Sigmoid colon (tissue), 4 donors: ENCODE measurements at regions not wholly inside any gene's neighbourhood (a gene's known extent, or its start where the extent isn't known, plus 50 kb on each side); places are given as distances from the start of the nearest gene placed in this dataset.
"Not testable (repeated sequence)": the region's sequence is repeated elsewhere in the genome, so short reads cannot be mapped to it uniquely, and the experiment has no call there.

Source experiments
- EP300 ChIP-seq, 4 donors: sonication (generic); formaldehyde crosslinking; IDR thresholded peaks; one replicate each; pipeline ENCODE4 v1.6.1; 2017; ENCODE audit warnings: antibody characterized with exemption in 4 of 4
- POLR2A ChIP-seq, 2 donors: fragments of 450-650 bp; IDR thresholded peaks; one replicate each; pipeline ENCODE4 v1.6.1; 2016; ENCODE audit warnings: antibody characterized with exemption in 2 of 2, mild to moderate bottlenecking in 2 of 2, moderate library complexity in 2 of 2
- POLR2AphosphoS5 ChIP-seq, 4 donors: sonication (generic); formaldehyde crosslinking; IDR thresholded peaks; one replicate each; pipeline ENCODE4 v1.6.1; 2017; ENCODE audit warnings: antibody characterized with exemption in 4 of 4
- TF ChIP-seq, protein P1 (sequence below), 4 experiments: fragments of 450-650 bp in 3 of 4; fragments of 200-600 bp in 1 of 4; IDR thresholded peaks; one replicate each; pipeline ENCODE4 v1.5.1; 2016 to 2019; ENCODE audit warnings: antibody characterized with exemption in 4 of 4, mild to moderate bottlenecking in 3 of 4, moderate library complexity in 2 of 4

- TF ChIP-seq, protein P1, sequence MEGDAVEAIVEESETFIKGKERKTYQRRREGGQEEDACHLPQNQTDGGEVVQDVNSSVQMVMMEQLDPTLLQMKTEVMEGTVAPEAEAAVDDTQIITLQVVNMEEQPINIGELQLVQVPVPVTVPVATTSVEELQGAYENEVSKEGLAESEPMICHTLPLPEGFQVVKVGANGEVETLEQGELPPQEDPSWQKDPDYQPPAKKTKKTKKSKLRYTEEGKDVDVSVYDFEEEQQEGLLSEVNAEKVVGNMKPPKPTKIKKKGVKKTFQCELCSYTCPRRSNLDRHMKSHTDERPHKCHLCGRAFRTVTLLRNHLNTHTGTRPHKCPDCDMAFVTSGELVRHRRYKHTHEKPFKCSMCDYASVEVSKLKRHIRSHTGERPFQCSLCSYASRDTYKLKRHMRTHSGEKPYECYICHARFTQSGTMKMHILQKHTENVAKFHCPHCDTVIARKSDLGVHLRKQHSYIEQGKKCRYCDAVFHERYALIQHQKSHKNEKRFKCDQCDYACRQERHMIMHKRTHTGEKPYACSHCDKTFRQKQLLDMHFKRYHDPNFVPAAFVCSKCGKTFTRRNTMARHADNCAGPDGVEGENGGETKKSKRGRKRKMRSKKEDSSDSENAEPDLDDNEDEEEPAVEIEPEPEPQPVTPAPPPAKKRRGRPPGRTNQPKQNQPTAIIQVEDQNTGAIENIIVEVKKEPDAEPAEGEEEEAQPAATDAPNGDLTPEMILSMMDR (IDR thresholded peaks at IDR 0.05), result not testable (repeated sequence)
- TF ChIP-seq EP300, POLR2A, POLR2AphosphoS5 (IDR thresholded peaks at IDR 0.05): not testable (repeated sequence)
These were observed 142.1 kb downstream of the LRRC74B start for GRCh38 chr22:21187841-21188240.
